Glutamatergic neuron (in vitro differentiated cells): ENCODE measurements at regions not wholly inside any gene's neighbourhood (a gene's known extent, or its start where the extent isn't known, plus 50 kb on each side); places are given as distances from the start of the nearest gene placed in this dataset.

ENCODE experiments used
- DNase-seq: peaks from one replicate; pipeline ENCODE4 v3.0.0; 2022
- H3K27ac Mint-ChIP-seq: one replicate; pipeline ENCODE4 v1.8.0; 2020; ENCODE audit warnings: mild to moderate bottlenecking, mixed read lengths, inconsistent platforms; ENCODE audit not compliant: unreplicated experiment
- H3K27me3 Mint-ChIP-seq: one replicate; pipeline ENCODE4 v1.8.0; 2020; ENCODE audit warnings: mild to moderate bottlenecking, moderate library complexity, mixed read lengths, inconsistent platforms; ENCODE audit not compliant: unreplicated experiment
- H3K36me3 Mint-ChIP-seq: one replicate; pipeline ENCODE4 v1.8.0; 2020; ENCODE audit warnings: mild to moderate bottlenecking, mixed read lengths, inconsistent platforms; ENCODE audit not compliant: unreplicated experiment
- H3K4me1 Mint-ChIP-seq: one replicate; pipeline ENCODE4 v1.8.0; 2020; ENCODE audit warnings: mild to moderate bottlenecking, low read depth, mixed read lengths, inconsistent platforms; ENCODE audit not compliant: unreplicated experiment
- H3K4me3 Mint-ChIP-seq: one replicate; pipeline ENCODE4 v1.8.0; 2020; ENCODE audit warnings: mild to moderate bottlenecking, mixed read lengths, inconsistent platforms; ENCODE audit not compliant: unreplicated experiment
- H3K9me3 Mint-ChIP-seq: one replicate; pipeline ENCODE4 v1.8.0; 2020; ENCODE audit warnings: mild to moderate bottlenecking, moderate library complexity, mixed read lengths, inconsistent platforms; ENCODE audit not compliant: unreplicated experiment
- CTCF ChIP-seq: fragments of 200-600 bp; sonication (generic); IDR thresholded peaks from one replicate; pipeline ENCODE4 v1.5.0; 2021; ENCODE audit not compliant: partially characterized antibody, unreplicated experiment

GRCh38 chr12:124486346-124486963 is 81.0 kb downstream of the NCOR2 start:
- Mint-ChIP-seq H3K27me3 (peaks cover 23% of the 10 kb centered on the region), H3K9me3 (peaks cover 23% of the 10 kb centered on the region), H3K27ac (no peak overlapping the region), H3K4me3 (no peak overlapping the region), H3K36me3 (no peaks in the 10 kb centered on the region), H3K4me1 (peaks cover 29% of the 10 kb centered on the region)
- TF ChIP-seq CTCF = no peak
- DNase-seq = no peak

- Mint-ChIP-seq H3K27ac (no peak overlapping the region), H3K27me3 (peaks cover 25% of the 10 kb centered on the region), H3K4me1 (peaks cover 28% of the 10 kb centered on the region), H3K9me3 (peaks cover 24% of the 10 kb centered on the region), H3K4me3 (no peak overlapping the region), H3K36me3 (no peaks in the 10 kb centered on the region)
- TF ChIP-seq CTCF = no peak
- no peak for DNase-seq
Observed at GRCh38 chr12:124485371-124485770, 82.0 kb downstream of the NCOR2 start.

GRCh38 chr12:124484526-124484953 is 82.9 kb downstream of the NCOR2 start:
- no peak for DNase-seq
- Mint-ChIP-seq H3K9me3 (peaks cover 25% of the 10 kb centered on the region), H3K36me3 (no peaks in the 10 kb centered on the region), H3K4me3 (no peak overlapping the region), H3K27ac (no peak overlapping the region), H3K4me1 (peaks cover 29% of the 10 kb centered on the region), H3K27me3 (peaks cover 25% of the 10 kb centered on the region)
- TF ChIP-seq CTCF = no peak

GRCh38 chr12:124484067-124484466 is 83.3 kb downstream of the NCOR2 start:
- Mint-ChIP-seq H3K4me3 (no peak overlapping the region), H3K27me3 (peaks cover 29% of the 10 kb centered on the region), H3K4me1 (peaks cover 31% of the 10 kb centered on the region), H3K9me3 (peaks cover 28% of the 10 kb centered on the region), H3K36me3 (no peaks in the 10 kb centered on the region), H3K27ac (peak overlapping the region; percentile 12)
- TF ChIP-seq CTCF = no peak
- DNase-seq = no peak

- Mint-ChIP-seq H3K4me1 (peaks cover 33% of the 10 kb centered on the region), H3K27me3 (peaks cover 33% of the 10 kb centered on the region), H3K9me3 (peaks cover 32% of the 10 kb centered on the region), H3K36me3 (no peaks in the 10 kb centered on the region), H3K27ac (peak overlapping the region; percentile 33), H3K4me3 (no peak overlapping the region)
- TF ChIP-seq CTCF = no peak
- no peak for DNase-seq
Observed at GRCh38 chr12:124482901-124483799, 84.3 kb downstream of the NCOR2 start.
